ENCODE measurements at regions not wholly inside any gene's neighbourhood (a gene's known extent, or its start where the extent isn't known, plus 50 kb on each side); places are given as distances from the start of the nearest gene placed in this dataset.

DNA sequence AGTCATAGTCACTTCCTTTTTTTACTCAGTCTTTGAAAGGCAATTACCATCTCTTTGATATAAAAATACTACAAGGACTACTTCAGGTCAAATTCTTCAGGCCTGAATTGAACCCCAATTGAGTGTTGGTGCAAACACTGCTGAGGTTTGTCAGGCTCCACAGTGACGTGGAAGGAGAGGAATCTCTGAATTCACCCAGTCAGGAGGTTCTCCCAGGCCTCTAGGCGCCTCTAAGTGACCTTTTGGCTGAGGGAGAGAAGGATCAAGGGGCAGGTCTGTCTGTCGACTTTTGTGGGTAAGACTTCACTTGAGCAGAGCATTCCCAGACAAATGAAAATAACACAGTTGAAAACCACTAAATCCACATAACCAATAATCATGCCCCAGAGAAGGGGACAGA, 227.6 kb upstream of the CHRNA7 start:
- TF ChIP-seq, protein P1, sequence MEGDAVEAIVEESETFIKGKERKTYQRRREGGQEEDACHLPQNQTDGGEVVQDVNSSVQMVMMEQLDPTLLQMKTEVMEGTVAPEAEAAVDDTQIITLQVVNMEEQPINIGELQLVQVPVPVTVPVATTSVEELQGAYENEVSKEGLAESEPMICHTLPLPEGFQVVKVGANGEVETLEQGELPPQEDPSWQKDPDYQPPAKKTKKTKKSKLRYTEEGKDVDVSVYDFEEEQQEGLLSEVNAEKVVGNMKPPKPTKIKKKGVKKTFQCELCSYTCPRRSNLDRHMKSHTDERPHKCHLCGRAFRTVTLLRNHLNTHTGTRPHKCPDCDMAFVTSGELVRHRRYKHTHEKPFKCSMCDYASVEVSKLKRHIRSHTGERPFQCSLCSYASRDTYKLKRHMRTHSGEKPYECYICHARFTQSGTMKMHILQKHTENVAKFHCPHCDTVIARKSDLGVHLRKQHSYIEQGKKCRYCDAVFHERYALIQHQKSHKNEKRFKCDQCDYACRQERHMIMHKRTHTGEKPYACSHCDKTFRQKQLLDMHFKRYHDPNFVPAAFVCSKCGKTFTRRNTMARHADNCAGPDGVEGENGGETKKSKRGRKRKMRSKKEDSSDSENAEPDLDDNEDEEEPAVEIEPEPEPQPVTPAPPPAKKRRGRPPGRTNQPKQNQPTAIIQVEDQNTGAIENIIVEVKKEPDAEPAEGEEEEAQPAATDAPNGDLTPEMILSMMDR (IDR thresholded peaks at IDR 0.05) = no peak
- Mint-ChIP-seq H3K27ac (no peak overlapping the region), H3K9me3 (no peaks in the 10 kb centered on the region), H3K36me3 (ENCODE audit: low read depth) (no peaks in the 10 kb centered on the region), H3K27me3 (peaks cover 3% of the 10 kb centered on the region), H3K4me1 (no peaks in the 10 kb centered on the region), H3K4me3 (no peak overlapping the region)
- ATAC-seq (ENCODE audit: low read depth) (no peak), DNase-seq (no peak)
- ChIA-PET POLR2A (no interaction called here), CTCF (no interaction called here)
- intact Hi-C loops (cut with micrococcal nuclease) = no loop called here

DNA sequence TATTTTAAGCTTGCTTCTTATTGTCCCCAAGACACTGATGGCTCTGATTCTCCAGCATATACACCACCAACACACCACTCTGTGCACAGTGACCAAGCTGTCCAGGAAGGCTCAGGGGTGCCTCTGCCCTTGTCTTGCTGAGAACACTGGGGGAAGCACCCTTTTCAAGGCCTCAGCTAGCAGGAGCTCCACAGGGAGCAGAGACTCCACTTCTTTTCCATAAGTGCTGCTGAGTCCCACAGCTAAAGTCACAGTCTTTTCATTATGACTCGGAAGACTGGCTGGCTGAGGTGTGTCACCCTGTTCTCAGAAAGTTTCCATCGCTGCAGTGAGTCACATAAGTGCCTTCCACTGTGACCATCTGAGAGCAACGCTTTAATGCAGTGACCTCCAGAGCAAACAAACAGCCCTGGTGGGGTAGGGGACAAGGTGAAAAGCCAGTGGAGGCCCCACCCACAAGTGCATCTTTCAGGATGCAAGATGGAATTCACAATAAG, 226.9 kb upstream of the CHRNA7 start:
- ChIA-PET CTCF (no interaction called here), POLR2A (no interaction called here)
- no peaks in the 10 kb centered on the region for H3K4me1 Mint-ChIP-seq
- intact Hi-C loops (cut with micrococcal nuclease) = no loop called here
- no peak overlapping the region for H3K4me3 Mint-ChIP-seq
- no peak overlapping the region for H3K27ac Mint-ChIP-seq
- no peaks in the 10 kb centered on the region for H3K9me3 Mint-ChIP-seq
- peaks cover 3% of the 10 kb centered on the region for H3K27me3 Mint-ChIP-seq
- ATAC-seq (ENCODE audit: low read depth) (no peak), DNase-seq (no peak)
- TF ChIP-seq, protein P1 (IDR thresholded peaks at IDR 0.05) = no peak
- H3K36me3 Mint-ChIP-seq (ENCODE audit: low read depth) = no peaks in the 10 kb centered on the region

DNA sequence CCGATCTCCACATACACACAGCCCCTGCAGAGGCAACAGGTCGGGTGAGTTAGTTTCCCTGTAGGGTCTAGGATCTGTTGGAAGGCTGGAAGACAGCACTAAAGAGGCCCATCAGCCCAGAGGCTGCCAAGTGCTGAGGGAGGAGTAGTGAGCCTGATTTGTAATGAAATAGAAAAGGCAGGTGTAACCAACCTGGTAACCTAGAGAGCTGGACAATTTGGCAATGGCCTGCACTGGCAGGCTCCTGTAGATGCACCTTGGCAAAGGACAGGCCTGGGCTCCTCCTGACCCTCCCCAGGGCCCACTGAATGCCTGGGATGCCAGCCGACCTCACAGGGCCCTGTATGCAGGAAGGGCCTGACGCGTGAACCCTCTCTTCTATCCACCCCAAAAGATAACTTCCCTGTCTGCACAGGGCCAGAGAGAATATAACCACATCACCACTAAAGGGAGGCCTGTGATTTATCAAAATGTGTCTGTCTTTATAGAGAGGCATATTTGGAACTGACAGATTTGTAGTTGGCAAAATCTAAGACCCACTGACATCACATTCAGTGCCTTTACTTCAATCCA, 225.1 kb upstream of the CHRNA7 start:
- TF ChIP-seq, protein P1 (IDR thresholded peaks at IDR 0.05) = no peak
- ATAC-seq (ENCODE audit: low read depth) (no peak), DNase-seq (no peak)
- peaks cover 3% of the 10 kb centered on the region for H3K27me3 Mint-ChIP-seq
- no peak overlapping the region for H3K27ac Mint-ChIP-seq
- intact Hi-C loops (cut with micrococcal nuclease) = no loop called here
- POLR2A ChIA-PET = no interaction called here
- no peaks in the 10 kb centered on the region for H3K4me1 Mint-ChIP-seq
- CTCF ChIA-PET = no interaction called here
- no peaks in the 10 kb centered on the region for H3K36me3 Mint-ChIP-seq (ENCODE audit: low read depth)
- no peak overlapping the region for H3K4me3 Mint-ChIP-seq
- peaks cover 2% of the 10 kb centered on the region for H3K9me3 Mint-ChIP-seq

DNA sequence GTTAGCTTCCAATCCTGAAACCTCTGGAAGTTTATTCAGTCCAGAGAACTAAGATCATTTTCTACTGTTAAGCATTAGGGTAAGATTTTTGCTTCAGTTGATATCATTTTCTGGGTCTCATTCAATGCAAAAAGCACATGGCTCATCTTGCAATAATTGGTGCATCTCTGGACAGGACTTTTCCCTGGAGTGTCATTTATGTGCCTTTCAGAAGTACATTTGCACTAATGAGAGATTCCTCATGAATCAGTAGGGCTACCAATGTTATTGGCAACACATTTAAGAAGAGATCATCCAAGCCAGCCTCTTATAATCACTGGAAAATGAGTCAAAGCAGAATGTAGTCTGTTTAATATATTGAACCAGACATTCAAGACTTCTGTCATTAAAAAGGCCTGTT, 224.2 kb upstream of the CHRNA7 start:
- no peak for ATAC-seq (ENCODE audit: low read depth)
- TF ChIP-seq, protein P1 (IDR thresholded peaks at IDR 0.05) = no peak
- Mint-ChIP-seq H3K36me3 (ENCODE audit: low read depth) (no peaks in the 10 kb centered on the region), H3K4me1 (no peaks in the 10 kb centered on the region), H3K27ac (no peak overlapping the region), H3K27me3 (no peaks in the 10 kb centered on the region), H3K4me3 (no peak overlapping the region), H3K9me3 (peaks cover 2% of the 10 kb centered on the region)
- CTCF ChIA-PET = no interaction called here
- POLR2A ChIA-PET = no interaction called here
- DNase-seq = no peak
- intact Hi-C loops (cut with micrococcal nuclease) = no loop called here

DNA sequence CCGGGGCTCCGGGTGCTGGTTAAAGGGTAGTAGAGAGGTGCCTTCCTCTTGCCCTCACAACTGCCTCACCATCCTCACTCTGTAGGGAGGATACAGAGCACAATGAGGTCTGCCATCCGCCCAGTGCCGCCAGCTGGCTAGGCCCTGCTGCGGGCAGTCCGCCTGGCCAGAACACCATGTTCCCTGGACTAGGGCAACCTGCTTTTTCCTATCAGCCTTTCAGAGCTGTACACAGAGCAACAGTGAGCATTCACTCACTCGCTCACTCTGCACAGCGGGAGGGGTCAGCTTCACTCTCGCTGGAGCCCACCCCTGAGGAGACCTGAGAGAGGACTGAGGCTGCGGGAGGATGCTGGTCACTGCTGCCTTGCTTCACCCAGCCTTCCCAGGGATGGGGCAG, 218.7 kb upstream of the CHRNA7 start:
- intact Hi-C loops (cut with micrococcal nuclease) = no loop called here
- no peaks in the 10 kb centered on the region for H3K27me3 Mint-ChIP-seq
- TF ChIP-seq, protein P1 (IDR thresholded peaks at IDR 0.05) = no peak
- H3K36me3 Mint-ChIP-seq (ENCODE audit: low read depth) = no peaks in the 10 kb centered on the region
- H3K4me3 Mint-ChIP-seq = no peak overlapping the region
- DNase-seq = no peak
- peaks cover 2% of the 10 kb centered on the region for H3K9me3 Mint-ChIP-seq
- H3K4me1 Mint-ChIP-seq = no peaks in the 10 kb centered on the region
- ChIA-PET CTCF (no interaction called here), POLR2A (no interaction called here)
- no peak for ATAC-seq (ENCODE audit: low read depth)
- no peak overlapping the region for H3K27ac Mint-ChIP-seq

All from activated B cell treated with CpG ODN at 0.5 μM for 24 hours (primary cell).